NB4 (cell line): ENCODE measurements at regions not wholly inside any gene's neighbourhood (a gene's known extent, or its start where the extent isn't known, plus 50 kb on each side); places are given as distances from the start of the nearest gene placed in this dataset.

ENCODE experiments used
- DNase-seq: peaks from one replicate; pipeline ENCODE4 v3.0.0; 2010; ENCODE audit warnings: low read depth
- H3K4me3 ChIP-seq: one replicate; pipeline ENCODE4 v1.5.1; 2011; ENCODE audit warnings: mild to moderate bottlenecking, low read depth, low read length, moderate library complexity
- MYC ChIP-seq: IDR thresholded peaks from 2 replicates; pipeline ENCODE4 v1.6.1; 2011; ENCODE audit warnings: low read depth, low read length
- POLR2A ChIP-seq: IDR thresholded peaks from 2 replicates; pipeline ENCODE4 v1.6.1; 2011; ENCODE audit warnings: mild to moderate bottlenecking; ENCODE audit not compliant: insufficient read length; ENCODE audit errors: extremely low read depth
- TF ChIP-seq, protein P1 (sequence below): IDR thresholded peaks from 2 replicates; pipeline ENCODE4 v1.6.1; 2011; ENCODE audit warnings: low read depth, low read length
- TF ChIP-seq, protein P2 (sequence below): IDR thresholded peaks from one replicate; pipeline ENCODE4 v1.5.1; 2012; ENCODE audit warnings: low read depth, low read length

DNA sequence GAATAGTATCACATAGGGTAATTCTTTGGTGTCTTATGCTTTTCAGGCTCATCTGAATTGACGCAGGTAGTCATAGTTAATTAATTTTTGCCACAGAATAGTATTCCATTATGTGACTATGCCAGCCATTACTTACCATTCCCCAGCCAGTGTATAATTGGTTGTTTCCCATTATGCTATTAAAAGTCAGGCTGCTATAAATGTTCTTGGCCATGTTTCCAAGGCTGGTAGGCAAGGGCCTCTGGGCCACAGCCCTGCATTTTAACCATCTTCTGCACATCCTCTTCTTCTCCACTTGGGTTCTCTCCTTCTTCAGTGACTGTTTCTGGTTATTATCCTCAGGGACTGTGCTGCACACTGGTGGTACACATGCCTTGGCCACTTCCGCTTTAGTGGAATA is 190.9 kb downstream of the ADAMTS15 start:
- TF ChIP-seq, protein P1, sequence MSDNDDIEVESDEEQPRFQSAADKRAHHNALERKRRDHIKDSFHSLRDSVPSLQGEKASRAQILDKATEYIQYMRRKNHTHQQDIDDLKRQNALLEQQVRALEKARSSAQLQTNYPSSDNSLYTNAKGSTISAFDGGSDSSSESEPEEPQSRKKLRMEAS = no peak
- TF ChIP-seq POLR2A (no peak), MYC (no peak)
- TF ChIP-seq, protein P2, sequence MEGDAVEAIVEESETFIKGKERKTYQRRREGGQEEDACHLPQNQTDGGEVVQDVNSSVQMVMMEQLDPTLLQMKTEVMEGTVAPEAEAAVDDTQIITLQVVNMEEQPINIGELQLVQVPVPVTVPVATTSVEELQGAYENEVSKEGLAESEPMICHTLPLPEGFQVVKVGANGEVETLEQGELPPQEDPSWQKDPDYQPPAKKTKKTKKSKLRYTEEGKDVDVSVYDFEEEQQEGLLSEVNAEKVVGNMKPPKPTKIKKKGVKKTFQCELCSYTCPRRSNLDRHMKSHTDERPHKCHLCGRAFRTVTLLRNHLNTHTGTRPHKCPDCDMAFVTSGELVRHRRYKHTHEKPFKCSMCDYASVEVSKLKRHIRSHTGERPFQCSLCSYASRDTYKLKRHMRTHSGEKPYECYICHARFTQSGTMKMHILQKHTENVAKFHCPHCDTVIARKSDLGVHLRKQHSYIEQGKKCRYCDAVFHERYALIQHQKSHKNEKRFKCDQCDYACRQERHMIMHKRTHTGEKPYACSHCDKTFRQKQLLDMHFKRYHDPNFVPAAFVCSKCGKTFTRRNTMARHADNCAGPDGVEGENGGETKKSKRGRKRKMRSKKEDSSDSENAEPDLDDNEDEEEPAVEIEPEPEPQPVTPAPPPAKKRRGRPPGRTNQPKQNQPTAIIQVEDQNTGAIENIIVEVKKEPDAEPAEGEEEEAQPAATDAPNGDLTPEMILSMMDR = no peak
- H3K4me3 ChIP-seq = no peak overlapping the region
- no peak for DNase-seq

DNA sequence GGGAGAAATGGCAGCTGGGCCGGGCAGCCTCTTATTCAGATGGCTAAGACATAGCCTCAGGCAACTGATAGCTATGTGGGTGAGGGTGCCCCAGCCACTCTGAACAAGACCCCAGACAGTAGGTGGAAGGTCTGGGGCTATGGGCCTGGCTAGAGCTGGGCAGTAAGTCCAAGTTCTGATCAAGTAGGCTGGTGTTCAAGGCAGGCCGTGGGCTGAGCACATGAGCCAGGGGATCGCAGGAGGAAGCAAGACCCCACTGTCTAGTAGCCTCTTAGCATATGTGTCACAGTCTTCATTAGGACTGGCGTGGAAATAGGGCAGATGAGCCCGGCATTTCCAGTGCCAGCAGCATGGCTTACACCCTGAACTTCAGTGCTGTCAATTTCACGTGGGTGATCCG is 192.1 kb downstream of the ADAMTS15 start:
- H3K4me3 ChIP-seq = no peak overlapping the region
- TF ChIP-seq MYC (no peak), POLR2A (no peak)
- TF ChIP-seq, protein P2 = no peak
- TF ChIP-seq, protein P1 = no peak
- no peak for DNase-seq

DNA sequence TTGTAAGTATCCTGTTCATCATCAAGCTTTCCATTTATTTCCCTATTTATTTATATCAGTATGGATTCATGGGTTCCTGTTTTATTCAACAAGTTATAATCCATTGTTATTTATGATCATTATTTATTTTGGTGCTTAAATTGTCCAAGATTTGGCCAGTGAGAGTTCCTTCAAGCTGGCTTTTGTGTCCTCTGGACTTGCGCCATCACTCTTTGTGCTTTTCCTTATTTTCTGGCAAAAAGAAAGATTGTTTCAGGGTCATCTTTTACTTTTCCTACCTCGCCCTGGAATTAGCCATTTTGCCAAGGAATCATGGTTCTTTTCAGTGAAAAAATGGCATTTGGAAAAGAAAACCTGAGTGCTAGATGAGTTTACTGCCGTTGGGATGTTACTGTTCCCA is 193.4 kb downstream of the ADAMTS15 start:
- DNase-seq = no peak
- TF ChIP-seq, protein P1 = no peak
- TF ChIP-seq, protein P2 = no peak
- TF ChIP-seq POLR2A (no peak), MYC (no peak)
- no peak overlapping the region for H3K4me3 ChIP-seq

DNA sequence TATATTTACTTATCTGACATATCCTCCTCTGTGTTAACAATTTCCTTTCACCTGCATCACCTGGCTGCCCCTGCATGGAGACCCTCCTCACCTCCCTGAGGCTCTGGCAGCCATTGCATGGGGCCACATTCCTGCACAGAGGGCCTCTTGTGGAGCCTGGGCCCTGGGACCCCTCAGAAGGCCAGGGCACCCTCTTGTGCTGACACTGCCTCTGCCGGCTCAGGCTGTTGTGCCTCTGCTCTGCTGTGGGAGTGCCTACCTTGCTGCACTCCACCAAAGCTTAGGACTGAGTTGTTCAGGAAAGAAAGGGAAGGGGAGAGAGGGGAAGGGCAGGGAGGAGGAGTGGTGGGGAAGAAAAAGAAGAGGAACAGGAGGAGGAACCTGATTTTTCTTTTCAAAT is 194.5 kb downstream of the ADAMTS15 start:
- no peak for DNase-seq
- no peak overlapping the region for H3K4me3 ChIP-seq
- TF ChIP-seq, protein P2 = no peak
- TF ChIP-seq MYC (no peak), POLR2A (no peak)
- TF ChIP-seq, protein P1 = no peak

DNA sequence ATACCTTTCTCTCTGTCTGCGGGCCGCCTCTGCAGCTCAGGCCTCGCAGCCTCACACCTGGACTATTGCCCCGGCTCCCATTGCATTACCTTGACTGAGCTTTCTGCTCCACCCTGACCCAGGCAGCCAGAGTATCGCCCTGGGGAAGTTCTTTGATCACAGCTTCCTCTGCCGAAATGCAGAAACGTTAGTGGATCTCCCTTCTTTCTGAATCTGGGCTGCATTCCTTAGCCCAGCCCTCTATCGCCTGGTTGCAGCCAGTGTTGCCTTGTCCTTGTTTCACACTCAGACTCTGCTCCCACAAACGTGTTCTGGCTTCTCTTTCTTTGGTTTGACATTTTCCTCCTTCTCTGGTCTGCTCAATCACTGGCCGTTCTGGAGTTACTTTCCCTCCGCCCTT is 195.7 kb downstream of the ADAMTS15 start:
- no peak for DNase-seq
- TF ChIP-seq, protein P1 = no peak
- TF ChIP-seq POLR2A (no peak), MYC (no peak)
- TF ChIP-seq, protein P2 = no peak
- no peak overlapping the region for H3K4me3 ChIP-seq
